ENCODE measurements at regions not wholly inside any gene's neighbourhood (a gene's known extent, or its start where the extent isn't known, plus 50 kb on each side); places are given as distances from the start of the nearest gene placed in this dataset.

- no peaks in the 10 kb centered on the region for H3K36me3 ChIP-seq (ENCODE audit: control insufficient read depth in 1 of 2, insufficient read depth in 2 of 2, low read length in 2 of 2)
- H3K9ac ChIP-seq (ENCODE audit: low read length) = no peak overlapping the region
- H3K27me3 ChIP-seq (ENCODE audit: insufficient read depth, low read length) = no peaks in the 10 kb centered on the region
- no peak overlapping the region for H3K4me2 ChIP-seq (ENCODE audit: low read length)
- DNase-seq (ENCODE audit: low read depth, low spot score) = no peak
- TF ChIP-seq MAX (IDR thresholded peaks at IDR 0.05) = no peak
- no peak for TF ChIP-seq EGR1 (IDR thresholded peaks at IDR 0.05; ENCODE audit: low read depth)
- no peak for TF ChIP-seq SRF (IDR thresholded peaks at IDR 0.05; ENCODE audit: low read depth)
- TF ChIP-seq SP1 (IDR thresholded peaks at IDR 0.05; ENCODE audit: low read depth) = no peak
- intact Hi-C loops (cut with micrococcal nuclease) = no loop called here
- ChIA-PET CTCF (no interaction called here), POLR2A (no interaction called here), RAD21 (ENCODE audit: low non-redundant PET in 1 of 2, low total read pairs in 2 of 2, uncharacterized antibody in 2 of 2, unreplicated experiment in 2 of 2) (no interaction called here)
- peaks cover 0 to 10% of the 10 kb centered on the region in 2 experiments; a peak in 2 of 4 replicates for H3K4me1 ChIP-seq (ENCODE audit: control insufficient read depth in 1 of 2, insufficient read depth in 2 of 2, low read length in 2 of 2)
- H3K4me3 ChIP-seq (replicated peaks in 1 of 2; ENCODE audit: low read depth in 1 of 2, low read length in 2 of 2) = no peak overlapping the region
- no peak for ATAC-seq
- H3K9me2 ChIP-seq (ENCODE audit: insufficient read depth) = no peaks in the 10 kb centered on the region
- H3K9me3 ChIP-seq (ENCODE audit: control insufficient read depth in 1 of 2, insufficient read depth in 1 of 2, low read depth in 1 of 2, low read length in 2 of 2) = no peaks in the 10 kb centered on the region
- BruUV-seq (replicated peaks) = no TSS peak
- H4K20me1 ChIP-seq (ENCODE audit: insufficient read depth) = no peaks in the 10 kb centered on the region
- H3K27ac ChIP-seq (ENCODE audit: low read depth, low read length) = no peak overlapping the region
- no peaks in the 10 kb centered on the region for H3K79me2 ChIP-seq (ENCODE audit: insufficient read depth, low read length)
- no peak overlapping the region for H2AFZ ChIP-seq (ENCODE audit: low read depth, low read length, poor library complexity, severe bottlenecking)
Measured at GRCh38 chr2:146576339-146577111, 1268.3 kb upstream of the ACVR2A start.

DNA sequence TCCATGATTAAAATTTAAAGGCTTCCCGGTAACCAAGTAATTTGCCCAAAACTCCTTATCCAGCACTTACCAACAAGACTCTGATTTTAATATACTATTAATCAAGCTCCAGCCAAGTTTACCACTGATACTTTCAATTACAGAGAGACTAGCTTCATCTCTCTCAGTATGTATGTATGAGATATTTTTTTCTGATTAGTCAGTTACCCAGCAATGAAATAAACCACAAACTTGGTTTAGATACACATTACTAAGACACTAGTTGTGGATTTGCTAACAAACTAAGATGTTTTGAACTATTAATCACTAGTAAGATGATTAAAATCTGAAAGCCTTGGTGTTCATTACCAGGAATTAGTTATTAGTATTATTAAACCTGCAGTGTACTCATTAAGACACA is 1272.2 kb upstream of the ACVR2A start:
- ChIA-PET RAD21 (ENCODE audit: low non-redundant PET in 1 of 2, low total read pairs in 2 of 2, uncharacterized antibody in 2 of 2, unreplicated experiment in 2 of 2) (no interaction called here), POLR2A (no interaction called here), CTCF (no interaction called here)
- Histone ChIP-seq H3K9me2 (ENCODE audit: insufficient read depth) (no peaks in the 10 kb centered on the region), H4K20me1 (ENCODE audit: insufficient read depth) (no peaks in the 10 kb centered on the region), H3K4me3 (replicated peaks in 1 of 2; ENCODE audit: low read depth in 1 of 2, low read length in 2 of 2) (no peak overlapping the region), H3K27me3 (ENCODE audit: insufficient read depth, low read length) (no peaks in the 10 kb centered on the region), H3K27ac (ENCODE audit: low read depth, low read length) (no peak overlapping the region), H3K79me2 (ENCODE audit: insufficient read depth, low read length) (no peaks in the 10 kb centered on the region), H2AFZ (ENCODE audit: low read depth, low read length, poor library complexity, severe bottlenecking) (no peak overlapping the region), H3K36me3 (ENCODE audit: control insufficient read depth in 1 of 2, insufficient read depth in 2 of 2, low read length in 2 of 2) (no peaks in the 10 kb centered on the region), H3K9me3 (ENCODE audit: control insufficient read depth in 1 of 2, insufficient read depth in 1 of 2, low read depth in 1 of 2, low read length in 2 of 2) (no peaks in the 10 kb centered on the region), H3K9ac (ENCODE audit: low read length) (no peak overlapping the region), H3K4me1 (ENCODE audit: control insufficient read depth in 1 of 2, insufficient read depth in 2 of 2, low read length in 2 of 2) (no peaks in the 10 kb centered on the region), H3K4me2 (ENCODE audit: low read length) (no peak overlapping the region)
- no TSS peak for BruUV-seq (replicated peaks)
- intact Hi-C loops (cut with micrococcal nuclease) = no loop called here
- ATAC-seq (no peak), DNase-seq (ENCODE audit: low read depth, low spot score) (no peak)
- TF ChIP-seq ELF1 (IDR thresholded peaks at IDR 0.05; ENCODE audit: borderline replicate concordance, low read depth) = no peak
- TF ChIP-seq CBX3 (IDR thresholded peaks at IDR 0.05; ENCODE audit: low read depth) = no peak
- TF ChIP-seq SIN3A (IDR thresholded peaks at IDR 0.05; ENCODE audit: low read depth) = no peak
- TF ChIP-seq SP1 (IDR thresholded peaks at IDR 0.05; ENCODE audit: low read depth) = no peak
- TF ChIP-seq EGR1 (IDR thresholded peaks at IDR 0.05; ENCODE audit: low read depth) = no peak
- no peak for TF ChIP-seq JUND (IDR thresholded peaks at IDR 0.05)
- no peak for TF ChIP-seq REST (IDR thresholded peaks at IDR 0.05; ENCODE audit: low read depth)
- TF ChIP-seq SRF (IDR thresholded peaks at IDR 0.05; ENCODE audit: low read depth) = no peak
- TF ChIP-seq CTCF (IDR thresholded peaks at IDR 0.05 in 2 of 3, conservative IDR thresholded peaks at IDR 0.05 in 1 of 3; ENCODE audit: borderline replicate concordance in 1 of 3, insufficient read depth in 1 of 3, low read depth in 2 of 3, low read length in 2 of 3) = no peak
- TF ChIP-seq ZFX (IDR thresholded peaks at IDR 0.05) = no peak
- no peak for TF ChIP-seq EZH2 (IDR thresholded peaks at IDR 0.05)
- no peak for TF ChIP-seq EZH2phosphoT487 (IDR thresholded peaks at IDR 0.05; ENCODE audit: borderline replicate concordance)
- TF ChIP-seq, protein P1, sequence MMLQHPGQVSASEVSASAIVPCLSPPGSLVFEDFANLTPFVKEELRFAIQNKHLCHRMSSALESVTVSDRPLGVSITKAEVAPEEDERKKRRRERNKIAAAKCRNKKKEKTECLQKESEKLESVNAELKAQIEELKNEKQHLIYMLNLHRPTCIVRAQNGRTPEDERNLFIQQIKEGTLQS (IDR thresholded peaks at IDR 0.05) = no peak
- no peak for TF ChIP-seq TCF7L2 (IDR thresholded peaks at IDR 0.05; ENCODE audit: borderline replicate concordance, extremely low read depth, insufficient read depth, insufficient read length)
- TF ChIP-seq POLR2A (IDR thresholded peaks at IDR 0.05; ENCODE audit: borderline replicate concordance, extremely low read depth, insufficient read depth, insufficient read length) = no peak
